GM12872 (cell line): ENCODE measurements at regions not wholly inside any gene's neighbourhood (a gene's known extent, or its start where the extent isn't known, plus 50 kb on each side); places are given as distances from the start of the nearest gene placed in this dataset.

Experiments used
- CTCF ChIP-seq: IDR thresholded peaks from 3 replicates; pipeline ENCODE4 v1.5.1; 2011; ENCODE audit warnings: low read depth, mild to moderate bottlenecking, low read length, moderate library complexity; ENCODE audit not compliant: insufficient read depth

- no peak for TF ChIP-seq CTCF
Measured at GRCh38 chr14:85172290-85172689, 357.7 kb upstream of the FLRT2 start.

GRCh38 chr14:85172889-85173477 lies 357.0 kb upstream of the FLRT2 start:
- no peak for TF ChIP-seq CTCF

- TF ChIP-seq CTCF = no peak
Measured at GRCh38 chr14:85175556-85175955, 354.4 kb upstream of the FLRT2 start.

DNA sequence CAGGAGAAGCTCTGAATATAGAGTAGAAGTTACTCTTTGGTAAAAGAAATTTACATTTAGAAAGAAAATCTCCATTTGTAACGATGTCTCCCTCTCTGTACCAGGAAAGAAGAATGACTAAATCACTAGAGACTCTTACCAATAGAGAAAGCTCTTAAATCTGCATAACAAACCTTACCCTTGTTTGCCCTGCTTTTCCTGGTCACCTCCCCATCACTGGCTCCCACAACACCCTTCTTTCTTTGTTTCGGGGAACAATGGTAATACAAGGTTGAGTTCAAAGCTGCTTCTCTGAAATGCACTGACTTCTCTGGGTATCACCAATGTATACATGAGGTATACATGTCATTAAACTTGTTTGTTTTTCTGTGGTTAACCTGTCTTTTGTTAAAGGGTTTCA lies 351.1 kb upstream of the FLRT2 start:
- no peak for TF ChIP-seq CTCF

DNA sequence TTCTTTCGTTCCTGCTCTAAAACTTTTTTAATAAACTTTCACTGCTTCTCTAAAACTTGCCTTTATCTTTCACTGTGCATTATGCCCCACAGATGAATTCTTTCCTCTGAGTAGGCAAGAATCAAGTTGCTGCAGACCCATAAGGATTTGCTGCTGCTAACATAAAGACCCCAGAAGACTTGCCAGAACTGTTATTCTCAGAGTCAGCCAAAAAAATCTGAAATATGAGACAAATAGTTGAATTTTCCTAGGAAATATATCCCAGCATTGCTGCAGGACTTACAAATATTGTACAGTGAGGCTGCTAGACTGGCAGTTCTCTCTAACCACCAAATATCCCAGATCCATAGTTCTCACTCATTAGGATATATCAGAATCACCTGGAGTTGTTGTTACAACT lies 349.1 kb upstream of the FLRT2 start:
- no peak for TF ChIP-seq CTCF

DNA sequence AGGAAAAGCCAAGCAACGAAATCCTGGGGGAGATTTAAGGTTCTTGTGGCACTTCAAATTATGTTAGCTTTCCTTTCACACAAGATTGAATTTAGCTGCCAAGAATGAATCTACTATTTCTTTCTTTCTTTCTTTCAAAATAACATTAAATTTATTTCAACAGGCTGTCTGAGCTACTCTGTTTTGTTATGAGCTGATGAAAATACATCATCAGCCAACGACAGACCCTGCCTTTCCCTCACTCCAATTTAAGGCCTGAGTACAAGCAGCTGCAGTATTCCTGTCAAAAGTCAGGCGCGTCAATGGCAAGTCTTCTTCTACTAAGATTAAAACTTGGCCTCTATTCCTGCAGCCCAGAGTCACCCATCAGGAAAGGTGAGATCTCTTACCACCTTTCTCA lies 347.7 kb upstream of the FLRT2 start:
- no peak for TF ChIP-seq CTCF

DNA sequence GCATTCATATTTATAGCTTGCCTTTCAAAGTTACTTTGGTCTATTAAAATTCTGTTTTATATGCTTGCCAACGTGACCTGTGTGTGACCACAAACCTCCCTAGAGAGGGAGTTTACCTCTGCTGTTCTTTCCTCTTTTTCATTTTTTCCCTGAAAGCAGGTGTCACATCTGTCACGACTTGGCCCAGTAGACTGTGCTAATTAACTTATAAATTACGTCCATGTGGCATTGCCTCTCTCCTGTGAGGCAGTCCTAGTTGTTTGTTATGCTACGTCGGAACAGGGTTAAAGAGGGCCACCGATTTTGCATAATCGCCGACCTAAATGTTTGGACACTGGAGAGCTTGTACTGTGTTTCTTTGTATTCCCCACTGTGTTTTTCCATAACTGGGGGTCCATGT lies 343.9 kb upstream of the FLRT2 start:
- TF ChIP-seq CTCF = no peak

GRCh38 chr14:85187521-85187920 lies 342.4 kb upstream of the FLRT2 start:
- TF ChIP-seq CTCF = no peak
